Fibroblast of lung (primary cell): ENCODE measurements at regions not wholly inside any gene's neighbourhood (a gene's known extent, or its start where the extent isn't known, plus 50 kb on each side); places are given as distances from the start of the nearest gene placed in this dataset.

ENCODE experiments used
- CTCF ChIP-seq, 2 donors: IDR thresholded peaks in 1 of 2; conservative IDR thresholded peaks in 1 of 2; 1 replicate in 1 of 2; 2 replicates in 1 of 2; pipeline ENCODE4 v1.5.1; 2011 to 2012; ENCODE audit warnings: low read length in 2 of 2, control low read depth in 1 of 2, inconsistent platforms in 1 of 2, low read depth in 1 of 2, mild to moderate bottlenecking in 1 of 2
- EZH2 ChIP-seq: IDR thresholded peaks from 2 replicates; pipeline ENCODE4 v1.5.1; 2012; ENCODE audit warnings: low read length, control low read depth, mild to moderate bottlenecking; ENCODE audit errors: missing control alignments

DNA sequence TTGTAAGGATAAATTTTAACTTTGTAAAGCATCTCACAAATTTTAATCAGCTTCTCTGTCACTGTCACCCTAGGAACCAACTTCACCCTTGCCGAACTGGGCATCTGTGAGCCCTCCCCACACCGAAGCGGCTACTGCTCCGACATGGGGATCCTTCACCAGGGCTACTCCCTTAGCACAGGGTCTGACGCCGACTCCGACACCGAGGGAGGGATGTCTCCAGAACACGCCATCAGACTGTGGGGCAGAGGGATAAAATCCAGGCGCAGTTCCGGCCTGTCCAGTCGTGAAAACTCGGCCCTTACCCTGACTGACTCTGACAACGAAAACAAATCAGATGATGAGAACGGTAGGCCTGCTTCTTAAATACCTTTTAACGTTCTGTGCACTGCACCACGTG, 916.3 kb upstream of the WWC1 start:
- TF ChIP-seq CTCF (conservative IDR thresholded peaks at IDR 0.05 in 1 of 2, IDR thresholded peaks at IDR 0.05 in 1 of 2; ENCODE audit: low read depth in 1 of 2, low read length in 2 of 2) (no peak), EZH2 (no peak)
